DND-41 (cell line): ENCODE measurements at regions not wholly inside any gene's neighbourhood (a gene's known extent, or its start where the extent isn't known, plus 50 kb on each side); places are given as distances from the start of the nearest gene placed in this dataset.

Experiments
- ATAC-seq: fragments of 200-7000 bp; cut with Tn5 transposase; 3 replicates; pipeline ENCODE4 v1.9.1; 2021; ENCODE audit warnings: low read depth; ENCODE audit not compliant: insufficient read depth
- DNase-seq: peaks from one replicate; pipeline ENCODE4 v3.0.0-alpha.2; 2020
- H2AFZ ChIP-seq: 2 replicates; pipeline ENCODE4 v1.6.0; 2012; ENCODE audit warnings: low read depth, low read length
- H3K27ac ChIP-seq: 2 replicates; pipeline ENCODE4 v1.5.1; 2012; ENCODE audit warnings: low read length, inconsistent platforms
- H3K27me3 ChIP-seq: fragments of 200-600 bp; sonication (generic); 2 replicates; pipeline ENCODE4 v1.6.0; 2012; ENCODE audit warnings: low read length, mild to moderate bottlenecking, inconsistent platforms; ENCODE audit not compliant: insufficient read depth, poor library complexity
- H3K36me3 ChIP-seq: 2 replicates; pipeline ENCODE4 v1.5.1; 2012; ENCODE audit warnings: low read length, inconsistent platforms; ENCODE audit not compliant: insufficient read depth
- H3K4me1 ChIP-seq: 2 replicates; pipeline ENCODE4 v1.5.1; 2012; ENCODE audit warnings: mild to moderate bottlenecking, low read length; ENCODE audit not compliant: insufficient read depth
- H3K4me2 ChIP-seq: 2 replicates; pipeline ENCODE4 v1.6.0; 2012; ENCODE audit warnings: mild to moderate bottlenecking, moderate library complexity, low read length, inconsistent platforms; ENCODE audit not compliant: insufficient read depth
- H3K4me3 ChIP-seq, 2 experiments: fragments of 200-600 bp in 1 of 2; shearing (Covaris generic) in 1 of 2; 2 replicates each; pipeline ENCODE4 v1.5.1; 2012 to 2016; ENCODE audit warnings: inconsistent platforms in 2 of 2, low read length in 2 of 2, mild to moderate bottlenecking in 2 of 2, low read depth in 1 of 2, moderate library complexity in 1 of 2
- H3K79me2 ChIP-seq: 2 replicates; pipeline ENCODE4 v1.6.0; 2012; ENCODE audit warnings: low read length, inconsistent platforms; ENCODE audit not compliant: insufficient read depth
- H3K9ac ChIP-seq: 2 replicates; pipeline ENCODE4 v1.6.0; 2012; ENCODE audit warnings: low read depth, mild to moderate bottlenecking, inconsistent platforms, low read length, moderate library complexity
- H3K9me3 ChIP-seq: 2 replicates; pipeline ENCODE4 v1.5.1; 2012; ENCODE audit warnings: low read length, moderate library complexity, mild to moderate bottlenecking, inconsistent platforms; ENCODE audit not compliant: insufficient read depth, severe bottlenecking
- H4K20me1 ChIP-seq: 2 replicates; pipeline ENCODE4 v1.6.0; 2012; ENCODE audit warnings: low read length; ENCODE audit not compliant: insufficient read depth
- CTCF ChIP-seq: IDR thresholded peaks from 2 replicates; pipeline ENCODE4 v1.5.1; 2012; ENCODE audit warnings: borderline replicate concordance, low read length, moderate library complexity, mild to moderate bottlenecking; ENCODE audit not compliant: poor library complexity, severe bottlenecking; ENCODE audit errors: extremely low read depth
- EZH2 ChIP-seq: IDR thresholded peaks from 3 replicates; pipeline ENCODE4 v1.6.1; 2012; ENCODE audit warnings: borderline replicate concordance, low read depth, mild to moderate bottlenecking, moderate library complexity, low read length, inconsistent platforms; ENCODE audit not compliant: severe bottlenecking

GRCh38 chr10:30728766-30729165 is 99.2 kb upstream of the LYZL2 start:
- Histone ChIP-seq H4K20me1 (no peaks in the 10 kb centered on the region), H3K4me3 (no peak overlapping the region), H3K9ac (no peak overlapping the region), H3K27me3 (no peaks in the 10 kb centered on the region), H3K4me2 (no peak overlapping the region), H3K36me3 (no peaks in the 10 kb centered on the region), H3K79me2 (no peaks in the 10 kb centered on the region), H3K4me1 (peaks cover 6% of the 10 kb centered on the region), H2AFZ (no peak overlapping the region), H3K27ac (no peak overlapping the region), H3K9me3 (no peaks in the 10 kb centered on the region)
- TF ChIP-seq EZH2 (no peak), CTCF (no peak)
- DNase-seq (no peak), ATAC-seq (no peak)

GRCh38 chr10:30728127-30728526 is 98.6 kb upstream of the LYZL2 start:
- Histone ChIP-seq H3K79me2 (no peaks in the 10 kb centered on the region), H3K9ac (no peak overlapping the region), H3K4me2 (no peak overlapping the region), H2AFZ (no peak overlapping the region), H3K4me1 (peaks cover 6% of the 10 kb centered on the region), H3K4me3 (no peak overlapping the region), H3K27me3 (no peaks in the 10 kb centered on the region), H3K36me3 (no peaks in the 10 kb centered on the region), H3K27ac (no peak overlapping the region), H3K9me3 (no peaks in the 10 kb centered on the region), H4K20me1 (no peaks in the 10 kb centered on the region)
- no peak for DNase-seq
- no peak for TF ChIP-seq CTCF
- TF ChIP-seq EZH2: no peak
- ATAC-seq: no peak

DNA sequence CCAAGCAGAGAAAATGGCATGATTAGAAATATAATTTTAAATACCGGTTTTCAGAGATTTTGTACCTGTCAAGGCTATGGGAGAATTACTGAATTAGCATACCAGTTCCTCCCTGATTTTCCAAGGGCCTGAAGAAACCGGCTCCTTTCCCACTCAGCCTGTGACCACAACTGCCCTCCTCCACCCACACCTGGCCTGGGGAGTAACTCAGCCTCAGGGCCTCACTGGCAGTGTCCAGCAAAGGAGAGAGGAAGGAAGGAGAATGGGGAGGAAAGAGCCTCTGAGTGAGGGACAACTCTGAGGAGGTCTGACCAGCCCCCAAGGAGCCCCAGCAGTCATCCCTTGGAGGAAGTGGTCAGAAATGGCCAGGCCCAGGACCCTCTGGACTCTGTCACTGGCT is 98.0 kb upstream of the LYZL2 start:
- TF ChIP-seq CTCF (no peak), EZH2 (no peak)
- H3K27me3 ChIP-seq: no peaks in the 10 kb centered on the region
- no peak overlapping the region for H3K27ac ChIP-seq
- H3K4me3 ChIP-seq: no peak overlapping the region
- no peak overlapping the region for H3K4me2 ChIP-seq
- H3K79me2 ChIP-seq: no peaks in the 10 kb centered on the region
- DNase-seq: no peak
- no peaks in the 10 kb centered on the region for H3K9me3 ChIP-seq
- H3K4me1 ChIP-seq: peaks cover 6% of the 10 kb centered on the region
- no peak overlapping the region for H3K9ac ChIP-seq
- H2AFZ ChIP-seq: no peak overlapping the region
- H3K36me3 ChIP-seq: no peaks in the 10 kb centered on the region
- H4K20me1 ChIP-seq: no peaks in the 10 kb centered on the region
- no peak for ATAC-seq
